ENCODE measurements at regions not wholly inside any gene's neighbourhood (a gene's known extent, or its start where the extent isn't known, plus 50 kb on each side); places are given as distances from the start of the nearest gene placed in this dataset.
"Not testable (repeated sequence)": the region's sequence is repeated elsewhere in the genome, so short reads cannot be mapped to it uniquely, and the experiment has no call there.

- DNase-seq (ENCODE audit: low read depth), result no peak
These were observed 89.7 kb upstream of the SLC45A1 start for GRCh38 chr1:8228253-8228652.

- not testable (repeated sequence) for DNase-seq (ENCODE audit: low read depth)
These were observed 90.2 kb upstream of the SLC45A1 start for GRCh38 chr1:8227674-8228073.

DNA sequence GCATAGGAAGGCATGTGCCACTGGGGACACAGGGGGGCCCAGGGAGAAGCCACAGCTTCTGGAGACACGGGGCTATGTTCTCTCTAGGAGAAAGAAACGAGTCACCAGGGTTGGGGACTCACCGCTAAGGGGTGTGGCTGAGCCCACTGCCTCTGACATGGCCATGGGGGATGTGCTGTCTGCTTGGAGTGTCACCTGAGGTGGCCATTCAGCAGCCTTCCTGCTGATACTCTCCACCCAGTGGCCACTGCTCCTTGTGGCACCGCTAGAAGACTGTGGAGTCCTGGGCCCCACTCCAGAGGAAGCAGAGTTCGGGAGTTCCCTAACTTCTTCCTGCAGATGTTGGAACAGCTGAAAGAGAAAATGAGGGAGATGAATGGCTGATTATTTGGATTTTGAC, 91.2 kb upstream of the SLC45A1 start:
- no peak for DNase-seq (ENCODE audit: low read depth)

DNA sequence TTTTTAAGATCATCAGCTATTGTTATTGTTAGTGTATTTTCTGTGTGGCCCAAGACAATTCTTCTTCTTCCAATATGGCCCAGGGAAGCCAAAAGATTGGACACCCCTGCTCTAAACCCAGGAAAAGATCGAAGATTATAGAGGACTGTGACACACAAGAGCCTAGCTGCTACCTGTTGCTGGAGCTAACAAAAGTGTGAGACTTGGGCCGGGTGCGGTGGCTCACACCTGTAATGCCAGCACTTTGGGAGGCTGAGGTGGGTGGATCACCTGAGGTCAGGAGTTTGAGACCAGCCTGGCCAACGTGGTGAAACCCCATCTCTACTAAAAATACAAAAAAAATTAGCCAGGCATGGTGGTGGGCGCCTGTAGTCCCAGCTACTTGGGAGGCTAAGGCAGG, 91.9 kb upstream of the SLC45A1 start:
- DNase-seq (ENCODE audit: low read depth), result not testable (repeated sequence)

- DNase-seq (ENCODE audit: low read depth), result no peak
These were observed 94.4 kb upstream of the SLC45A1 start for GRCh38 chr1:8223526-8223925.

GRCh38 chr1:8222789-8223188, 95.1 kb upstream of the SLC45A1 start:
- DNase-seq (ENCODE audit: low read depth), result no peak

- peak; percentile 52 for DNase-seq (ENCODE audit: low read depth)
These were observed 98.4 kb upstream of the SLC45A1 start for GRCh38 chr1:8219530-8219929.

GRCh38 chr1:8218351-8219092, 99.4 kb upstream of the SLC45A1 start:
- no peak for DNase-seq (ENCODE audit: low read depth)

DNA sequence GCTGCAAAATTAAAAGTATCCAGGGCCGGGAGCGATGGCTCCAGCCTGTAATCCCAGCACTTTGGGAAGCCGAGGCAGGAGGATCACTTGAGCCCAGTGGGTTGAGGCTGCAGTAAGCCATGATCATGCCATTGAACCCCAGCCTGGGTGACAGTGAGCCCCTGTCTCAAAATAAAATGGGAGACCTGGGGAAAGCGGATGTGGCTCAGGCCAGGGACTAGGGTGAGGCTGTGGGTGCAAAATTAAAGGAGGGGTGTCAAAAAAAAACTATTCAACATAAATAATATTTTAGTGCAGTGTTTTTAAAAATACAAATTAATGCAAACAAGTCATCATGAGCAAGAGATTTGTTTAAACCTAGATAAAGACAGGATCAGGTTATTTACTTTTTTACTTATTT, 100.1 kb upstream of the SLC45A1 start:
- DNase-seq (ENCODE audit: low read depth), result no peak

GRCh38 chr1:8217011-8217711, 100.8 kb upstream of the SLC45A1 start:
- no peak for DNase-seq (ENCODE audit: low read depth)

GRCh38 chr1:8216005-8216404, 101.9 kb upstream of the SLC45A1 start:
- DNase-seq (ENCODE audit: low read depth), result no peak

DNA sequence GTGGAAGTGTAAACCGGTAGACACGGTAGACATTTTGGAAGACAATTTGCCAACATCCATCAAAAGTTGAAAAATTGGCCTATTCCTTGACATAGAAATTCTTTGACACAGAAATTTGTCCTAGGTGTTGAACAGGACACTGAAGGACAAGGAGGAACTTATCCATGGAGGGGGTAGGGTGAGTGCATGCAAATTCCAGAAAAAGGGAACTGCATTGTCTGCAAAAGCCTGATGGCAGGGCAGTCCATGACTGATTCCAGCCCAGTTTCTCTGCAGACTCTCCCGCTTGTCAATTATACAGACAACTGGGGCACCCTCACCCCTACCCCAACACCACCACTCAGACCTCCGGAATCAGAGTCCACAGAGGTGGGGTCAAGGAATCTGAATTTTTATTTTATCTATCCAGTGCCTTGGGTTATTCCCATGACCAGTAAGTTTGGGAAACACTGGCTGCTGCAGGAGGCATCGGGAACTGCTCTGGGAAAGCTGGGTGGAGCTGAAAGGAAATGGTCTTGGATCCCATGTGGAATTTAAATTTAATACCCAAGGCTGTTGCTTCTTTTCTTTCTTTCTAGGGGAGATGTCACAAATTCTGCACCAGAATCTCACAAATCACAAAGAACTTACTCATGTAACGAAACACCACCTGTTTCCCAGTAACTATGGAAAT, 103.3 kb upstream of the SLC45A1 start:
- no peak for DNase-seq (ENCODE audit: low read depth)

DNA sequence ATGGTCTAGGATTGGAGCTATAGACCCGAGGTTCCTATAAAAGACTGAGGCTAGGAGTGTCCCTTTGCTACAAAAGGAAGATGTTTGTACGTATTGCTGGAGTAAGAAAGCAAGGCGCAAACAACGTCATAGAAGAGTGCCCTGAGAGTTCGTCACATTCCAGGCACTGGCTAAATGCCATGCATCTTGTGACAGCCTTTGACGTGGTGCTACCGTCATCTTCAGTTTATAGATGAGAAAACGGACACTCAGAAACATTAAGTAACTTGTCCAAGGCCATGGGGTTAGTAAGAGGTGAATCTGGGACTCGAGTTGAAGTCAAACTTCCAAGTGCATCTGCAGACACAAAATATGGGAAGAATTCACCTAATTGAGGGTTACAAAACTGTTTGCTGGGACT, 104.2 kb upstream of the SLC45A1 start:
- DNase-seq (ENCODE audit: low read depth), result no peak

- no peak for DNase-seq (ENCODE audit: low read depth)
These were observed 104.8 kb upstream of the SLC45A1 start for GRCh38 chr1:8213136-8213535.

DNA sequence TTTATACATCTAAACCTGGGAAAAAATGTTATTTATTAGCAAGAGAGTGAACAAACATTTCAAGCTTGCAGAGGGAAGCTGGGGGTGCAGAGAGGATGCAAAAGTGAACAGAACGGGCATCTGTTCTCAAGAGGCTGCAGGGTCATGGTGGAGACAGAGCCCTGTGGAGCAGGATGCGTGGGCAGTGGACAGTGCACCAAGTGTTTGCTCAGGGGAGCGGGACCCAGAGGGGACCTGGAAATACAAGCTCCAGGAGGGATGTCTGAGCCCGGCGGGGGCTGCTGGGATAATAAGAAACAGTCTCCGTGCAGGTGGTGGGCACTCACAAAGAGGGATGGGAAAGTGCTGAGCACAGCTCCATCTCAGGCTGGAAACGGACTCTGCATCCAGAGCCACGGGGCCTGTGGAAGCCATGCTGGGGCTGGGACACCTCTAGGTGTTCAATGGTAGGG, 105.3 kb upstream of the SLC45A1 start:
- DNase-seq (ENCODE audit: low read depth), result no peak

DNA sequence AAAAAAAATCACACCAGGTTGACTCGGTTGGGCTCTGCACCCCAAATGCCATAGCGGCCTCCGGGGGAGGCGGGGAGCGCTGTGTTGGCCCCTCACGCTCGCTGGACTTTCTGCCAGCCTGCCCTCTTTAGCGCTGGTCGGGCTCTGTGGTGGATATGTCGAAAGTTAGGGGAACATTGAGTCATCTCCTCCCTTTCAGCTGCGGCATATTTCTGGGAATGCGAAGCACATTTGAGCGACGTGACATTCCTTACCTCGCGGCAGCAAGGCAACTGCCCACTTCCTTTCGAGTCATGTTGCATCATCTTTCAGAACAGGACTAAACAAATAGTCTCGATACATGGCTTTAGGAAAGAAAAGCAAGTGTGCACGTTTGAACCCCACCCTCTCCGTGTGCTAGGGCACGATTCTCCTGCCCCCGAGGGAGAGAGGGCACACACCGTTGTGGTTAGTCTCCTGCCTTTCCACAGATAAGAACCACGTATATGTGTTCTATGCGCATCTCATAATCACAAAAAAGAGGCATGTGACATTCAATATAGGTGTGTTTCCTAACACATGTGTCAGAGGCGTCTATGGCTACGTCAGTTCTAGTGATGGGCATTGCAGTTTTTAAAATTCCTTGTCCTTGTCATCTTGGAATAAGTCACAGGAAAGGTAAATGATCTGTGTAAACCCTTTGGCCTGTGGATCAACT, 105.9 kb upstream of the SLC45A1 start:
- peak; percentile 96 for DNase-seq (ENCODE audit: low read depth)

DNA sequence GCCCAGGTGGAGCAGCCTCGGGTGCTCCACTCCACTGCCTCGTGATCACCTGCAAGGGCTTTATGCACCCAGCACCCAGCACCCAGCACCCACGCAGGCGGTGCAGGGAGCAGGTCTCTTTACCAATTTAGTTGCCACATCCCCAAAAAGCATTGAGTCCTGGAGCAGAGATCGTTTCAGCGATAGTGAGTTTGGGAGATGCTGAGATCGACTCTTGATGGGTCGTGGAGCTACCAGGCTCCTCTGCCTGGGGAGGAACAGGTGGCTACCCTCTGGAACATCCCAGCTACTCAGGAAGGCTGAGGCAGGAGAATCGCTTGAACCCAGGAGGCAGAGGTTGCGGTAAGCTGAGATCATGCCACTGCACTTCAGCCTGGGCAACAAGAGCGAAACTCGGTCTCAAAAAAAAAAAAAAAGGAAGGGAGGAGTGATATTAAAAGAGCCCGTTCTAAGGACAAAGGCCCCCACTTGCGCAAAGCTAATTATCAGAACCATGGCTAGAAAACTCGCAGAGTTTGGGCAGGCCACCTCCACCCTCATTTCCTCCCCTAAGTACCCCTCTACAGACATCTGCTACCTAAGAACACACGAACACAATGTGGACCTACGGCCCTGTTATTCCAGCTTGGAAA, 106.5 kb upstream of the SLC45A1 start:
- no peak for DNase-seq (ENCODE audit: low read depth)

DNA sequence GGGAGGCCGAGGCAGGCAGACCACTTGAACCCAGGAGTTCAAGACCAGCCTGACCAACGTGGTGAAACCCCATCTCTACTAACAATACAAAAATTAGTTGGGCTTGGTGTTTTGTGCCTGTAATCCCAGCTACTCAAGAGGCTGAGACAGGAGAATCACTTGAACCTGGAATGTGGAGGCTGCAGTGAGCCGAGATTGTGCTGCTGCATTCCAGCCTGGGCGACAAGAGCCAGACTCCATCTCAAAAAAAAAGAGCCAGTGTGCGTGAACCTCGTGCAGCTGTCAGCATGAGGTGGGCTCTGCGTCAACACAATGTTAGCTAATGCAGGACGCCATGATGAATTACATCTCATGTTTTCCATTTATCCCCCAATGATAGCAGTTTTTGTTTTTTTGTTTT, 110.7 kb upstream of the SLC45A1 start:
- DNase-seq (ENCODE audit: low read depth), result no peak

DNA sequence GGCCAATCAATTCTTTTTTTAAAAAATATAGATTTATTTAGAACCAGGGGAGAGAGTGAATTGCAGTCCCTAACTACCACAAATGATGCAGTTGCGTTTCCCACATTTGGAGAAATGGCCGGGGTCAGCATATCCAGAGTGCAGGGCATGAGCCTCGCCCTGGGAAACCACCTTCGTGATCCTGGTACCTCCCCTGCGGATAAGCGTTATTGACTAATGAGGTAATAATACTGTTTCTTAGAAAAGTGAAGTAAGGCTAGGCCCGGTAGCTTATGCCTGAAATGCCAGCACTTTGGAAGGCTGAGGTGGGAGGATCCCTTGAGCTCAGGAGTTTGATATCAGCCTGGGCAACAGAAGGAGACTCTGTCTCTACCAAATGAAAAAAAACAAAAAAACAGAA, 111.5 kb upstream of the SLC45A1 start:
- no peak for DNase-seq (ENCODE audit: low read depth)

DNA sequence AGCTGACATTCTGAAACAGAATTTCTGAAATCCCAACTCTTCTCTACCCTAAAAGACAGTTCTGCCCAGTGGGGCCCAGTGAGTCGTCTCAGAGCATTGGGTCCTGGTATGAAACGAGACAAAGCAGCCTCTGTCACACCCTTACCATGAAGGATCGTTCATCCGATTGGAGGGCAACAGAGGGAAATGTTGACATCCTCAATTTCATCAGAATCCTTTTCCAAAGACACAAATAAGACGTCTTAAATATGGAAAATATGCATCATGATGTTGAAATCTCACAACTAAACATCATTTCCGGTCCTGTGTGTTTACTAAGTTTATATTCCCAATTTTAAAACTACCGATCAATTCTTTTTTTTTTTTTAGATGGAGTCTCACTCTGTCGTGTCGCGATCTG, 112.1 kb upstream of the SLC45A1 start:
- no peak for DNase-seq (ENCODE audit: low read depth)

GRCh38 chr1:8204826-8205225, 113.1 kb upstream of the SLC45A1 start:
- DNase-seq (ENCODE audit: low read depth), result no peak

DNA sequence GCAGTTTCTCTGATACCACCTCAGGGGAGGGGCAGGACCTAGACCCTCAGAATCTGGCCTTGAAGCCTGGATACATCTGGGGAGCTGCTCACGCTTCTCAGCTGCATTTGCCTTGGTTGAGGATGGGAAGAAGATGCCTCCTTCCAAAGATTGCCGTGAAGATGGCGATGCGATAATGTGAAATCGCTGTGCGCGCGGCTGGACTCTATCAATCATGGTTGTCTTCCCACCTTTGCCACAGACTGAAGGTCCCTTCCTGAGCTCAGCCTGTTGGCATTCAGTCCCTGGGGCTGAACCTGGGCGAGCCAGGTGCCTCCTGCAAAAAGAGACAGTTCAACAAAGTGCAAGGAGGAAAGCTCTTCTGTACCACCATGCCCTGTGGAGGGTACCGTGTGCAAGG, 114.4 kb upstream of the SLC45A1 start:
- DNase-seq (ENCODE audit: low read depth), result no peak

Measured in stromal cell of bone marrow (primary cell).